Cardiac muscle cell (in vitro differentiated cells and primary cell): ENCODE measurements at regions not wholly inside any gene's neighbourhood (a gene's known extent, or its start where the extent isn't known, plus 50 kb on each side); places are given as distances from the start of the nearest gene placed in this dataset.

ENCODE experiments used
- DNase-seq, 2 donors: peaks; one replicate each; pipeline versions ENCODE4 v3.0.0 to v3.0.0-alpha.2; 2010 to 2017; ENCODE audit warnings: low read depth in 1 of 2, low spot score in 1 of 2
- H3K27ac ChIP-seq: fragments of 200-600 bp; sonication (generic); 2 replicates; pipeline ENCODE4 v1.5.1; 2016
- H3K27me3 ChIP-seq: fragments of 200-600 bp; sonication (generic); 2 replicates; pipeline ENCODE4 v1.6.0; 2016; ENCODE audit warnings: control low read depth
- H3K36me3 ChIP-seq: fragments of 200-600 bp; sonication (generic); 2 replicates; pipeline ENCODE4 v1.5.1; 2016; ENCODE audit warnings: control low read depth
- H3K4me1 ChIP-seq: fragments of 200-600 bp; sonication (generic); 2 replicates; pipeline ENCODE4 v1.8.1; 2017; ENCODE audit warnings: low read depth, mild to moderate bottlenecking, mixed run types
- H3K4me3 ChIP-seq: fragments of 200-600 bp; sonication (generic); 2 replicates; pipeline ENCODE4 v1.5.1; 2016; ENCODE audit warnings: mild to moderate bottlenecking
- H3K9me3 ChIP-seq: fragments of 200-600 bp; sonication (generic); 2 replicates; pipeline ENCODE4 v1.5.1; 2017; ENCODE audit warnings: low read depth, mild to moderate bottlenecking, control low read depth
- TF ChIP-seq, protein P1 (sequence below): IDR thresholded peaks from 2 replicates; pipeline ENCODE4 v1.5.1; 2012; ENCODE audit warnings: low read depth, mild to moderate bottlenecking, low read length

GRCh38 chr6:101231606-101232235 lies 161.8 kb upstream of the GRIK2 start:
- Histone ChIP-seq H3K4me1 (no peaks in the 10 kb centered on the region), H3K4me3 (no peak overlapping the region), H3K27me3 (no peaks in the 10 kb centered on the region), H3K27ac (no peak overlapping the region), H3K36me3 (no peaks in the 10 kb centered on the region), H3K9me3 (no peaks in the 10 kb centered on the region)
- TF ChIP-seq, protein P1, sequence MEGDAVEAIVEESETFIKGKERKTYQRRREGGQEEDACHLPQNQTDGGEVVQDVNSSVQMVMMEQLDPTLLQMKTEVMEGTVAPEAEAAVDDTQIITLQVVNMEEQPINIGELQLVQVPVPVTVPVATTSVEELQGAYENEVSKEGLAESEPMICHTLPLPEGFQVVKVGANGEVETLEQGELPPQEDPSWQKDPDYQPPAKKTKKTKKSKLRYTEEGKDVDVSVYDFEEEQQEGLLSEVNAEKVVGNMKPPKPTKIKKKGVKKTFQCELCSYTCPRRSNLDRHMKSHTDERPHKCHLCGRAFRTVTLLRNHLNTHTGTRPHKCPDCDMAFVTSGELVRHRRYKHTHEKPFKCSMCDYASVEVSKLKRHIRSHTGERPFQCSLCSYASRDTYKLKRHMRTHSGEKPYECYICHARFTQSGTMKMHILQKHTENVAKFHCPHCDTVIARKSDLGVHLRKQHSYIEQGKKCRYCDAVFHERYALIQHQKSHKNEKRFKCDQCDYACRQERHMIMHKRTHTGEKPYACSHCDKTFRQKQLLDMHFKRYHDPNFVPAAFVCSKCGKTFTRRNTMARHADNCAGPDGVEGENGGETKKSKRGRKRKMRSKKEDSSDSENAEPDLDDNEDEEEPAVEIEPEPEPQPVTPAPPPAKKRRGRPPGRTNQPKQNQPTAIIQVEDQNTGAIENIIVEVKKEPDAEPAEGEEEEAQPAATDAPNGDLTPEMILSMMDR, result no peak
- DNase-seq, result no peak

- Histone ChIP-seq H3K27me3 (no peaks in the 10 kb centered on the region), H3K36me3 (no peaks in the 10 kb centered on the region), H3K9me3 (no peaks in the 10 kb centered on the region), H3K4me3 (no peak overlapping the region), H3K27ac (no peak overlapping the region), H3K4me1 (no peaks in the 10 kb centered on the region)
- no peak for DNase-seq
- TF ChIP-seq, protein P1, result no peak
Observed at GRCh38 chr6:101232961-101233360, 160.5 kb upstream of the GRIK2 start.

- H3K9me3 ChIP-seq, result no peaks in the 10 kb centered on the region
- no peaks in the 10 kb centered on the region for H3K27me3 ChIP-seq
- TF ChIP-seq, protein P1, result no peak
- H3K27ac ChIP-seq, result no peak overlapping the region
- no peak overlapping the region for H3K4me3 ChIP-seq
- DNase-seq, result no peak
- H3K36me3 ChIP-seq, result no peaks in the 10 kb centered on the region
- H3K4me1 ChIP-seq, result no peaks in the 10 kb centered on the region
Observed at GRCh38 chr6:101236709-101237108, 156.8 kb upstream of the GRIK2 start.

DNA sequence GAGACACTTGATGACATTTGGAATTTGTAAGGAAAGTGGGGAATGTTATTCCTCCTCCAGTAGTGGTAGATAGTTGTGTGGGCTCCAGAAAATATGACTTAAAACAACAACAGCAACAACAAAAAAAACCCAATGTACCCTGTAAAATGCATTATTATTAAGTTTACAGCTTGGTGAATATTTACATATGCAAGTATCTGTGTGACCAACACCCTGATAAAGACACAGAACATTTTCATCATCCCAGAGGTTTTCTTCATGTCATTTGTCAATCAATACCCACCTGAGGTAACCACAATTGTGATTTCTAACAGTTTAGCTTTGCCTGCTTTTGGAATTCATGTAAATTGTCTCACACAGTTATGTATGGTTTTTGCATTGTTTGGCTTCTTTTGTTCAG lies 152.1 kb upstream of the GRIK2 start:
- H3K9me3 ChIP-seq, result no peaks in the 10 kb centered on the region
- H3K27me3 ChIP-seq, result no peaks in the 10 kb centered on the region
- H3K27ac ChIP-seq, result no peak overlapping the region
- TF ChIP-seq, protein P1, result no peak
- H3K36me3 ChIP-seq, result no peaks in the 10 kb centered on the region
- H3K4me3 ChIP-seq, result no peak overlapping the region
- DNase-seq, result no peak
- no peaks in the 10 kb centered on the region for H3K4me1 ChIP-seq

DNA sequence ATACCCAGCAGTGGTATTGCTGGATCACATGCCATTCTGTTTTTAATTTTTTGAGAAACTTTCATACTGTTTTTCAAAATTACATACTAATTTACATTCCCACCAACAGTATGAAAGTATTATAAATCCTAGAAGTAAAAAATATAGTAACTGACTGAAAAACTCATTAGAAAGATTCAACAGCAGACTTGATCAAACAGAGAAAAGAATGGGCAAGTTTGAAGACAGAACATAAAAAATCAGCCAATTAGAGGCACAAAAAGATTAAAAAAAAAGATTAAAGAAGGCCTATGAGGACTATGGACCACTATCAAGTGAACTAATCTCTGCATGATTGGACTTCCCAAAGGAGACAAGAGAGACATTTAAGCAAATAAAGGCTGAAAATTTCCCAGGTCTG lies 144.0 kb upstream of the GRIK2 start:
- Histone ChIP-seq H3K27me3 (no peaks in the 10 kb centered on the region), H3K9me3 (no peaks in the 10 kb centered on the region), H3K27ac (no peak overlapping the region), H3K4me1 (no peaks in the 10 kb centered on the region), H3K4me3 (no peak overlapping the region), H3K36me3 (no peaks in the 10 kb centered on the region)
- DNase-seq, result no peak
- TF ChIP-seq, protein P1, result no peak
